Mesothelial cell of epicardium (in vitro differentiated cells): ENCODE measurements at regions not wholly inside any gene's neighbourhood (a gene's known extent, or its start where the extent isn't known, plus 50 kb on each side); places are given as distances from the start of the nearest gene placed in this dataset.
A peak's percentile ranks its signal among the peaks of the same experiment; 100 is the strongest.

ENCODE experiments used
- DNase-seq, 2 experiments: peaks; one replicate each; pipeline ENCODE4 v3.0.0; 2021; ENCODE audit warnings: low spot score in 2 of 2; ENCODE audit not compliant: unreplicated experiment in 2 of 2
- H3K27ac Mint-ChIP-seq: 2 replicates; pipeline ENCODE4 v1.8.0; 2021; ENCODE audit warnings: mixed read lengths
- H3K27me3 Mint-ChIP-seq: 2 replicates; pipeline ENCODE4 v1.8.0; 2021; ENCODE audit warnings: low read depth, mixed read lengths
- H3K36me3 Mint-ChIP-seq: 2 replicates; pipeline ENCODE4 v1.8.0; 2021; ENCODE audit warnings: mixed read lengths
- H3K4me1 Mint-ChIP-seq: 2 replicates; pipeline ENCODE4 v1.8.0; 2021; ENCODE audit warnings: mixed read lengths
- H3K4me3 Mint-ChIP-seq: 2 replicates; pipeline ENCODE4 v1.8.0; 2021; ENCODE audit warnings: mild to moderate bottlenecking, moderate library complexity, mixed read lengths
- H3K9me3 Mint-ChIP-seq: 2 replicates; pipeline ENCODE4 v1.8.0; 2021; ENCODE audit warnings: mixed read lengths
- CTCF ChIP-seq: fragments of 200-600 bp; sonication (generic); IDR thresholded peaks from one replicate; pipeline ENCODE4 v1.5.0; 2021; ENCODE audit warnings: antibody characterized with exemption; ENCODE audit not compliant: unreplicated experiment

DNA sequence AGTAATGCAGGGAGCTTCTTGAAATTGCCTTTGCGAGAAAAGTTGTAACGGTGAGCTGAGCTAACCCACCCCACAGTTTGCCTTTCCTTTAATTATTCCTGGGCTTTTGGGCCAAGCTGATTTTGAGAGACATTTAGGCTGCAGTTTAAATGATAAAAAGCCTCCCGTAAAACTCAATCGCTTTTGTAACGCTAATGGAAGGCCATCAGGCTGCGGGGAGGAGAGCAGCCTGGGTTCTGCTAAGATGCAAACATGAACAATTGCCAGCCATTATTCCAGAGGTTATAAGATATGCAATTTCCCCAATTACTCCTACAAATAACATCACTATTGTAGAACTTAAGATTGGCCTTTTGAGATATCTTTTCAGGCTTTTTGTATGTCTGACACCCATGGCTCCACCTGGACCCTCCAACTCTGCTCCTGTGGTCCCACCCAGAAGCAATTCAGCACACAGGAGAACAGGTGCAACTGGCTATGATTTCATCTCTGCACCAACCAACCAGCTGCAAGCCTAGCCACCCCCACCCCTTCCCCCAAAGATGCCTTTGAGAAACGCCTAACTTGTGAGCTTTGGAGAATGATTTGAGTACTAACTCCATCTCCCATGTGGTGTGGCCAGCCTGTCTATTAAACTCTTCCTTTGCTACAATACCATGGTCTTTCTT lies 108.2 kb upstream of the FAM9C start:
- DNase-seq: no peak
- Mint-ChIP-seq H3K4me1 (peaks cover 3% of the 10 kb centered on the region), H3K27ac (no peak overlapping the region), H3K9me3 (peaks cover 40% of the 10 kb centered on the region), H3K27me3 (no peaks in the 10 kb centered on the region), H3K4me3 (no peak overlapping the region), H3K36me3 (peaks cover 2% of the 10 kb centered on the region)
- TF ChIP-seq CTCF: no peak

GRCh38 chrX:13151828-13152517 lies 107.6 kb upstream of the FAM9C start:
- H3K9me3 Mint-ChIP-seq: peaks cover 46% of the 10 kb centered on the region
- H3K4me3 Mint-ChIP-seq: no peak overlapping the region
- H3K27me3 Mint-ChIP-seq: no peaks in the 10 kb centered on the region
- no peak for TF ChIP-seq CTCF
- H3K36me3 Mint-ChIP-seq: peaks cover 3% of the 10 kb centered on the region
- H3K4me1 Mint-ChIP-seq: peaks cover 3% of the 10 kb centered on the region
- H3K27ac Mint-ChIP-seq: peak overlapping the region; percentile 80
- DNase-seq: no peak

DNA sequence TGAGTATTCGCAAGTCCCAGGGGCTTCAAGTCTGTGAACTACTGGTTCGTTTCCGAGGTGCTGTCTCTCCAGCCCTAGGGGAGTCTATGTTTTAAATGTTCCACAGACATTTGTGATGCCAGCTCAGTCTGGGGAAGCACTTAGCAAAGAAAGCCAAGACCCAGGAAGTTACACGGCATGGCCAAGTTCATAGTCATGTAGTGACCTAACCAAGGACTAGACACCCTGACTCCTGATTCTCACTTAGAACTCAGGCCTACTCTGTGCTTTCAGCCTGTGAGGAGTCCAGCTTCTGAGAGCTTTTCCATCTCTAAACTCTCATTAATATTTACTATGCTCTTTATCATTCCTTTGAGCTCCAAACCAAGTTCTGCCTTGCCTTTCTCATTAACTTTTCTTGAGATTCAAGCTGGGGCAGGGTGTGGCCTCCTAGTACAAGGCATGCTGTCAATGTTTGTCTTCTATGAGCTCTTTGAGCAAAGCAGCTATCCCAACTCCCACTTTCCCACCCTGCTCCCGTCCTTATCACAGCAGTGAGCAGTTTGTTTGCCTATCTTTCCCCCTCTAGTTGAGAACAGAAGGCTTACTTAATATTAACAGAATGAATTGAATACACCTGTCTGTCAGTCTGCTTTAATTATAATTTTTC lies 105.4 kb upstream of the FAM9C start:
- Mint-ChIP-seq H3K27ac (peak overlapping the region; percentile 56), H3K4me1 (peaks cover 3% of the 10 kb centered on the region), H3K36me3 (peaks cover 8% of the 10 kb centered on the region), H3K27me3 (no peaks in the 10 kb centered on the region), H3K9me3 (peaks cover 58% of the 10 kb centered on the region), H3K4me3 (no peak overlapping the region)
- DNase-seq: no peak
- no peak for TF ChIP-seq CTCF

DNA sequence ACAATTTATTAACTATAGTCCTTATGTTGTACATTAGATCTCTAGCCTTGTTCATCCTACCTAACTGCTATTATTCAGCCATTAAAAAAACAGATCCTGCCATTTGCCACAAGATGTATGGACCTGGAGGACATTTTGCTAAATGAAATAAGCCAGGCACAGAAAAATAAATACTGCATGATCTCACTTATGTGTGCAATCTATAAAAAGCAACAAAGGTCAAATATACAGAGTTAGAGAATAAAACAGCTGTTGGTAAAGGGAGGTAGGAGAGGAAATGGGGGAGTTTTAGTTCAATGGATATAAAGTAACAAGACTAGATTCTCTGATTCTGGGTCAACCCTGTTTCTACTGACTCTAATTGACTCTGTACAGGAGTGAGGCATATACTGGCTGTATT lies 103.3 kb upstream of the FAM9C start:
- no peak for DNase-seq
- Mint-ChIP-seq H3K36me3 (peaks cover 5% of the 10 kb centered on the region), H3K4me1 (peaks cover 3% of the 10 kb centered on the region), H3K9me3 (peaks cover 42% of the 10 kb centered on the region), H3K27ac (no peak overlapping the region), H3K4me3 (no peak overlapping the region), H3K27me3 (no peaks in the 10 kb centered on the region)
- no peak for TF ChIP-seq CTCF

DNA sequence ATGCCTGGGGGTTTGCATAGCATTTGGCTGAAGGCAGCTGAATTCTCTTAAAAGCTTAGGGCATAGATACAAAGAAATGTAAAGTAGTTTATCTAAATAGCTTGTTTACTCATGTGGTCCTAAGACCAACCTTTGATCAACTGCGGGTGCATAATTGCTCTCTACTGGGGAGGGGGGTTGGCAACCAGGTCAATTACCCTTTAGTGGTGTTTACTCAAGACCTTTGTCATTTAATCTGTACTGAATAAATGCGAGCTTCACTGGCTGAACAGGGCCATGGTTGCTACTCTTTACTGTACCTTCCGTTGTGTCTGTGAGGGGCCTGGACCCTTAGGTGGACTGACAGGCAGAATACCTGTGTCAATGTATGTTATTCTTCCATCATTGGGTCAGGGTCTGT lies 102.7 kb upstream of the FAM9C start:
- peaks cover 5% of the 10 kb centered on the region for H3K36me3 Mint-ChIP-seq
- H3K4me1 Mint-ChIP-seq: peaks cover 3% of the 10 kb centered on the region
- H3K27ac Mint-ChIP-seq: no peak overlapping the region
- peaks cover 42% of the 10 kb centered on the region for H3K9me3 Mint-ChIP-seq
- TF ChIP-seq CTCF: no peak
- DNase-seq: no peak
- H3K27me3 Mint-ChIP-seq: no peaks in the 10 kb centered on the region
- H3K4me3 Mint-ChIP-seq: no peak overlapping the region
